ENCODE measurements at regions not wholly inside any gene's neighbourhood (a gene's known extent, or its start where the extent isn't known, plus 50 kb on each side); places are given as distances from the start of the nearest gene placed in this dataset.

DNA sequence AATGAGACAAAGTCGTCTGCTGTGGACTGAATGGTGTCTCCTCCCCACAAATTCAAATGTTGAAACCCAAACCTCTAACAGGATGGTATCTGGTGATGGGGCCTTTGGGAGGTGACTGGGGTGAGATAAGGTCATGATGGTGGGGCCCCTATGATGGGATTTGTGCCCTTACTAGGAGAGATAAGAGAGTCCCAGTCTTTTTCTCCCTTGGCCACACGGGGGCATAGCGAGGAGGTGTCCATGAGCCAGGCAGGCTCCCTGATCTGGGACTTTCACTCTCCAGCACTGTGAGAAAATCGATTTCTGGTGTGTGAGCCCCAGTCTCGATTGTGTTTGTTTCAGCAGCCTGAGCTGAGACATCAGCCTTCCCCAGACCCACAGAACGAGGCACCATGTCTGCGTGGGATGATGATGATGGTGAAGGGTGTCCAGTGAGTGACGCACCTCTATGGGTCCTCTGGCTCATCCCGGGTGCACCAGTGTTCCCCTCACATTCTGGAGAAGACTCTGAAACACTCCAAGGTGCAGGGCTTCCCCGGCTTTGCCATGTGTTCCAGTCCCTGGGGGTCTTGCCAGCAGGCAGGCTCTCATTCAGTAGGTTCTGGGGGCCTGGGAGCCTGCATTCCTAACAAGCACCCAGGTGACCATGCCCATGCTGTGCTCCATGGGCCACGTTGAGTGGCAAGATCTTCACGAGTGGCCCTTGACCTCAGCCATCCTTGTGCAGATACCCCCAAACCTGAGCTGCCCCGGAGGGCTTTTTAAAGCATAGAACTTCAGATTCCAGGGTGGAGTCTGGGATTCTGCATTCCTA is 363.0 kb downstream of the CTTN start:
- TF ChIP-seq ETV5 (CRISPR knock-in tag; IDR thresholded peaks at IDR 0.05; ENCODE audit: borderline replicate concordance): no peak
- TF ChIP-seq, protein P1, sequence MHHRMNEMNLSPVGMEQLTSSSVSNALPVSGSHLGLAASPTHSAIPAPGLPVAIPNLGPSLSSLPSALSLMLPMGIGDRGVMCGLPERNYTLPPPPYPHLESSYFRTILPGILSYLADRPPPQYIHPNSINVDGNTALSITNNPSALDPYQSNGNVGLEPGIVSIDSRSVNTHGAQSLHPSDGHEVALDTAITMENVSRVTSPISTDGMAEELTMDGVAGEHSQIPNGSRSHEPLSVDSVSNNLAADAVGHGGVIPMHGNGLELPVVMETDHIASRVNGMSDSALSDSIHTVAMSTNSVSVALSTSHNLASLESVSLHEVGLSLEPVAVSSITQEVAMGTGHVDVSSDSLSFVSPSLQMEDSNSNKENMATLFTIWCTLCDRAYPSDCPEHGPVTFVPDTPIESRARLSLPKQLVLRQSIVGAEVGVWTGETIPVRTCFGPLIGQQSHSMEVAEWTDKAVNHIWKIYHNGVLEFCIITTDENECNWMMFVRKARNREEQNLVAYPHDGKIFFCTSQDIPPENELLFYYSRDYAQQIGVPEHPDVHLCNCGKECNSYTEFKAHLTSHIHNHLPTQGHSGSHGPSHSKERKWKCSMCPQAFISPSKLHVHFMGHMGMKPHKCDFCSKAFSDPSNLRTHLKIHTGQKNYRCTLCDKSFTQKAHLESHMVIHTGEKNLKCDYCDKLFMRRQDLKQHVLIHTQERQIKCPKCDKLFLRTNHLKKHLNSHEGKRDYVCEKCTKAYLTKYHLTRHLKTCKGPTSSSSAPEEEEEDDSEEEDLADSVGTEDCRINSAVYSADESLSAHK (CRISPR knock-in tag; IDR thresholded peaks at IDR 0.05; ENCODE audit: borderline replicate concordance): no peak
- no peak for TF ChIP-seq ZBTB10 (CRISPR knock-in tag; IDR thresholded peaks at IDR 0.05; ENCODE audit: borderline replicate concordance)
- TF ChIP-seq ZNF264 (CRISPR knock-in tag; IDR thresholded peaks at IDR 0.05): peak; percentile 99
- TF ChIP-seq SOX13 (IDR thresholded peaks at IDR 0.05): no peak
- no peak for TF ChIP-seq SOX13 (CRISPR knock-in tag; conservative IDR thresholded peaks at IDR 0.05 in 1 of 2, IDR thresholded peaks at IDR 0.05 in 1 of 2)
- no peak for TF ChIP-seq ZNF619 (CRISPR knock-in tag; IDR thresholded peaks at IDR 0.05)
- H3K27me3 ChIP-seq (ENCODE audit: control insufficient read depth in 1 of 2, insufficient read depth in 2 of 2, low read length in 2 of 2): no peaks in the 10 kb centered on the region
- WGBS (ENCODE audit: low lambda C conversion rate): 98% methylated on average over 9 of the region's 13 CpGs
- H4K20me1 ChIP-seq (ENCODE audit: insufficient read depth, low read length): peaks cover 15% of the 10 kb centered on the region; the same call in 1 of the 2 replicates
- in situ Hi-C loops (cut with HindIII; ENCODE audit: extremely low pct_ligation_motif_present, low pct_unique_long_range_greater_than_20kb): no loop called here
- H3K4me2 ChIP-seq (ENCODE audit: low read depth, low read length): no peak overlapping the region
- H3K27ac ChIP-seq (ENCODE audit: extremely low read length, insufficient read depth, low read length): no peak overlapping the region
- no peaks in the 10 kb centered on the region for H3K4me1 ChIP-seq (ENCODE audit: insufficient read depth, low read length)
- ChIA-PET CTCF (ENCODE audit: low intra/inter-chr PET ratio, low total read pairs) (no interaction called here), POLR2A (no interaction called here)
- no peak for DNase-seq (ENCODE audit: low spot score)
- no TSS peak for BruUV-seq (replicated peaks)
- no peak overlapping the region for H3K9ac ChIP-seq (ENCODE audit: insufficient read depth, low read depth, low read length)
- H3K79me2 ChIP-seq (ENCODE audit: insufficient read depth, low read length): no peaks in the 10 kb centered on the region
- ATAC-seq: no peak
- no peak overlapping the region for H2AFZ ChIP-seq (ENCODE audit: low read length)
- H3K36me3 ChIP-seq (replicated peaks in 1 of 2; ENCODE audit: control insufficient read depth in 1 of 2, insufficient read depth in 2 of 2, low read length in 2 of 2): peaks cover 3 to 22% of the 10 kb centered on the region in 2 experiments; a peak in 3 of 5 replicates
- H3K4me3 ChIP-seq (replicated peaks in 1 of 3; ENCODE audit: insufficient read depth in 1 of 3, low read depth in 2 of 3, low read length in 3 of 3): no peak overlapping the region
- intact Hi-C loops (cut with micrococcal nuclease; ENCODE audit: unreplicated experiment): no loop called here
- no peaks in the 10 kb centered on the region for H3K9me3 ChIP-seq (ENCODE audit: low read length)
- no peak for FAIRE-seq
